Ishikawa (cell line): ENCODE measurements at regions not wholly inside any gene's neighbourhood (a gene's known extent, or its start where the extent isn't known, plus 50 kb on each side); places are given as distances from the start of the nearest gene placed in this dataset.

ENCODE experiments used
- CEBPB ChIP-seq: IDR thresholded peaks from 2 replicates; pipeline ENCODE4 v1.6.1; 2012
- CREB1 ChIP-seq: IDR thresholded peaks from 2 replicates; pipeline ENCODE4 v1.6.1; 2012; ENCODE audit warnings: low read depth
- EGR1 ChIP-seq: IDR thresholded peaks from 2 replicates; pipeline ENCODE4 v1.6.1; 2012
- EP300 ChIP-seq: IDR thresholded peaks from 2 replicates; pipeline ENCODE4 v1.6.1; 2012; ENCODE audit warnings: borderline replicate concordance
- FOXM1 ChIP-seq: IDR thresholded peaks from 2 replicates; pipeline ENCODE4 v1.6.1; 2012; ENCODE audit warnings: low read depth, borderline replicate concordance
- NFIC ChIP-seq: IDR thresholded peaks from 2 replicates; pipeline ENCODE4 v1.6.1; 2012
- RAD21 ChIP-seq: IDR thresholded peaks from 2 replicates; pipeline ENCODE4 v1.6.1; 2012; ENCODE audit warnings: low read depth
- TAF1 ChIP-seq: IDR thresholded peaks from 2 replicates; pipeline ENCODE4 v1.6.1; 2012; ENCODE audit warnings: low read depth, mild to moderate bottlenecking
- TCF12 ChIP-seq: IDR thresholded peaks from 2 replicates; pipeline ENCODE4 v1.6.1; 2012; ENCODE audit warnings: low read depth
- TEAD4 ChIP-seq: IDR thresholded peaks from 2 replicates; pipeline ENCODE4 v1.6.1; 2012
- YY1 ChIP-seq: IDR thresholded peaks from 2 replicates; pipeline ENCODE4 v1.6.1; 2012; ENCODE audit warnings: low read depth
- ZBTB7A ChIP-seq: IDR thresholded peaks from 2 replicates; pipeline ENCODE4 v1.6.1; 2012; ENCODE audit warnings: low read depth
- TF ChIP-seq, protein P1 (sequence below): IDR thresholded peaks from 2 replicates; pipeline ENCODE4 v1.6.1; 2012
- TF ChIP-seq, protein P2 (sequence below): IDR thresholded peaks from 2 replicates; pipeline ENCODE4 v1.6.1; 2012
- TF ChIP-seq, protein P3 (sequence below): IDR thresholded peaks from 2 replicates; pipeline ENCODE4 v1.6.1; 2012; ENCODE audit warnings: low read depth, mild to moderate bottlenecking

DNA sequence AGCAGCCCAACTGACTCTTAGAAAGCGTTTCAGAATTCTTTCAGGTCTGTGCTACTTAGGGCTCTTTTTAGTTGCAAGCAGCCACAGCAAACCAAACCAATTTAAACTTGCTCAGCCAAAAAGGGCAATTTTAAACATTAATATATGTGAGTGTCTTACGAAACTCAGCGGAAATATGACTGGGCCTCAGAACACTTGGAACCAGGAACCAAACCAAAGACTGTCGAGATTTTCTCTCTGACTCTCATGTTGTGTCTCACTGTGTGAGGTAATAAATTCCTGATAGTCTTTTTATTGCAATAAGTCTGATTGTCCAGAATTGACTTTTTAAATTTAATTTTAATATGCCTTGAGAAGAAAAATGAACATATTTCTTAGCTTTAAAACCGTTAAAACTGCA, 122.3 kb downstream of the SYF2 start:
- no peak for TF ChIP-seq CREB1
- no peak for TF ChIP-seq YY1
- TF ChIP-seq, protein P1, sequence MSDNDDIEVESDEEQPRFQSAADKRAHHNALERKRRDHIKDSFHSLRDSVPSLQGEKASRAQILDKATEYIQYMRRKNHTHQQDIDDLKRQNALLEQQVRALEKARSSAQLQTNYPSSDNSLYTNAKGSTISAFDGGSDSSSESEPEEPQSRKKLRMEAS, result no peak
- no peak for TF ChIP-seq EP300

DNA sequence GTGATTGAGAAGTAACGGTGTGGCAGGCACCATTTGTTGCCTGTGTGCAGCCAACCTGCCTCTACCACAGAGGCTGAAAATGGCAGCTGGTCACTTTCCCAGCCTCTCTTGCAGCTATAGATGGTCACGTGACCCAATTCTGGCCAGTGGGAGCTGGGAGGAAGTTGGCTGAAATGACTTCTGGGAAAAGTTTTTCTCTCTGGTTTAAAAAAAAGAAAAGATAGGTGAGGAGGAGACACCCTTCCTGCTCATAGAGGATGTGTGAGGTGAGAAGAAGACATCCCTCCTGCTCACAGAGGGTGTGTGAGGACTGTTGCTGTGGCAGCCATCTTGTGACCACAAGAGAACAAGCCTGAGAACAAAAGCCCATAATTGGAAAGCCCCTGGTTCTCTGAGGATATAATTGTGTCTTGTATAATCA, 122.8 kb downstream of the SYF2 start:
- TF ChIP-seq EP300, result no peak
- no peak for TF ChIP-seq FOXM1
- TF ChIP-seq, protein P2, sequence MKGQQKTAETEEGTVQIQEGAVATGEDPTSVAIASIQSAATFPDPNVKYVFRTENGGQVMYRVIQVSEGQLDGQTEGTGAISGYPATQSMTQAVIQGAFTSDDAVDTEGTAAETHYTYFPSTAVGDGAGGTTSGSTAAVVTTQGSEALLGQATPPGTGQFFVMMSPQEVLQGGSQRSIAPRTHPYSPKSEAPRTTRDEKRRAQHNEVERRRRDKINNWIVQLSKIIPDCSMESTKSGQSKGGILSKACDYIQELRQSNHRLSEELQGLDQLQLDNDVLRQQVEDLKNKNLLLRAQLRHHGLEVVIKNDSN, result peak; percentile 42
- no peak for TF ChIP-seq NFIC

DNA sequence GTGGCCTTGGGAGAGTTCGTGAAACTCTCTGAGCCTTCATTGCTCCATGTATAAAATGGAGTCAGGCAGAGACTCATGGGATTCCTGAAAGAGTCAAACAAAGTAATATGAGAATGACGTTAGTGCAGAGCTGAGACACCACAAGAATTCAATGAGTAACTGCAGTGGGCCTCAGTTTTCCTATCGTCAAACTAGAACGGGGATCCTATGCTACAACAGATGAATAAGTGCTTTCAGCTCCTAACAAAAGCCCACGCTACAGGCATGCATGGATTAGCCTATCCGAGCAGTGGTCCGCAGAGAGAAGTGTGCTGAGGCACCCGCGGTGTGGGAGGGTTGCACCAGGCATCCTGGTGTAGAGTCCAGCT, 124.7 kb downstream of the SYF2 start:
- TF ChIP-seq FOXM1 (no peak), YY1 (no peak), EP300 (no peak)
- TF ChIP-seq, protein P3, sequence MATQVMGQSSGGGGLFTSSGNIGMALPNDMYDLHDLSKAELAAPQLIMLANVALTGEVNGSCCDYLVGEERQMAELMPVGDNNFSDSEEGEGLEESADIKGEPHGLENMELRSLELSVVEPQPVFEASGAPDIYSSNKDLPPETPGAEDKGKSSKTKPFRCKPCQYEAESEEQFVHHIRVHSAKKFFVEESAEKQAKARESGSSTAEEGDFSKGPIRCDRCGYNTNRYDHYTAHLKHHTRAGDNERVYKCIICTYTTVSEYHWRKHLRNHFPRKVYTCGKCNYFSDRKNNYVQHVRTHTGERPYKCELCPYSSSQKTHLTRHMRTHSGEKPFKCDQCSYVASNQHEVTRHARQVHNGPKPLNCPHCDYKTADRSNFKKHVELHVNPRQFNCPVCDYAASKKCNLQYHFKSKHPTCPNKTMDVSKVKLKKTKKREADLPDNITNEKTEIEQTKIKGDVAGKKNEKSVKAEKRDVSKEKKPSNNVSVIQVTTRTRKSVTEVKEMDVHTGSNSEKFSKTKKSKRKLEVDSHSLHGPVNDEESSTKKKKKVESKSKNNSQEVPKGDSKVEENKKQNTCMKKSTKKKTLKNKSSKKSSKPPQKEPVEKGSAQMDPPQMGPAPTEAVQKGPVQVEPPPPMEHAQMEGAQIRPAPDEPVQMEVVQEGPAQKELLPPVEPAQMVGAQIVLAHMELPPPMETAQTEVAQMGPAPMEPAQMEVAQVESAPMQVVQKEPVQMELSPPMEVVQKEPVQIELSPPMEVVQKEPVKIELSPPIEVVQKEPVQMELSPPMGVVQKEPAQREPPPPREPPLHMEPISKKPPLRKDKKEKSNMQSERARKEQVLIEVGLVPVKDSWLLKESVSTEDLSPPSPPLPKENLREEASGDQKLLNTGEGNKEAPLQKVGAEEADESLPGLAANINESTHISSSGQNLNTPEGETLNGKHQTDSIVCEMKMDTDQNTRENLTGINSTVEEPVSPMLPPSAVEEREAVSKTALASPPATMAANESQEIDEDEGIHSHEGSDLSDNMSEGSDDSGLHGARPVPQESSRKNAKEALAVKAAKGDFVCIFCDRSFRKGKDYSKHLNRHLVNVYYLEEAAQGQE, result no peak
- TF ChIP-seq, protein P2, result no peak

DNA sequence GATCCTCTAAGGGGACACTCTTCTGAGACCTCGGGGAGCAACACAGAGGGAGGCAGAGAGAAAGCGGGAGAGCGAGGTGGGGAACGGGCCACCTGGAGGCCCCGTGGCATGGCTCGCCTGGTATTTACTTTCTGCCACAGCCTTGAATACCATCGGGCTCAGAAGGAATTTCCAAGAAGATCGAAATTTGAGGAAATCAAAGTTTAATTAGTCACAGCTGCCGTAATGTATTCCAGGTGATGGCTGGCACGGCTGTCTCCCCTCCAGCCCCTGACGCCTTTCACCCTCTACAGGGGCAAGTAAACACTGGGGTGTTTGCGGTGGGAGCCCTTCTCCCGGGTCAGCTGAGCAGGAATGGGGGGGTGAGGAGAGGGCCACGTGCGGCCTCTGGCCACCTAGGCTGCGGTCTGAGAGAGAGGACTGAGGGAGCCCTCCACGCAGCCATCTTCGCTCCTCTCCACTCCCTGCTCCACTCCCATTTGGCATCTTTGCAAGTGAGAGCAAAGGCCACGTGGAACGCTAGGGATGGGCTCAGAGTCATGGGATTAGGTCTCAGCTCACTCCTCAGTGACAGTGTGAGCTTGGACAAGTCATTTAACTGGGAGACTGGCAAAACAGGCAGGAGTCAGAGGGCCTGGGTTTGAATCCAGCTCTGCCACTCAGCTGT, 125.2 kb downstream of the SYF2 start:
- TF ChIP-seq TCF12 (no peak), TAF1 (no peak), NFIC (no peak), EP300 (no peak), CREB1 (no peak), FOXM1 (no peak), RAD21 (no peak), CEBPB (no peak), EGR1 (no peak), TEAD4 (no peak), YY1 (no peak), ZBTB7A (no peak)
- TF ChIP-seq, protein P1, result no peak
- TF ChIP-seq, protein P3, result no peak
- TF ChIP-seq, protein P2, result no peak

DNA sequence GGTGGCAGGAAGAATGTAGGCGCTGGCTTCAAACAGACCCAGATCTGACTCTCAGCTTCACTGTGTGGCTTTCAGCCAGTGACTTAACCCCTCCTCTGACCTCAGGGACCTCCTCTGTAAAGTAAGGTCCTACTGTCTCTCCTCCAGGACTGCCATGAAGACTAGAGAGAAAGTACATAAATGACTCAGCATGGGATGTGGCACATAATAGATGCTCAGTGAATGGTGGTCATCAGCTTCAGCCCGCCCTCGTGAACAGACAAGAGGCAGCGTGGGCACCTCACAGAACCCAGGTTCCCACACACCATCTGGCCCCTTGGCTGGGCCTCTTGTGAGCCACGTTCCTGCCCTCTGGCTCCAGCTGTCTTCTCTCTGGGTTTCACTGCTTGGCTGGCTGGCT, 126.0 kb downstream of the SYF2 start:
- TF ChIP-seq ZBTB7A (no peak), YY1 (no peak), FOXM1 (no peak), CEBPB (no peak)

DNA sequence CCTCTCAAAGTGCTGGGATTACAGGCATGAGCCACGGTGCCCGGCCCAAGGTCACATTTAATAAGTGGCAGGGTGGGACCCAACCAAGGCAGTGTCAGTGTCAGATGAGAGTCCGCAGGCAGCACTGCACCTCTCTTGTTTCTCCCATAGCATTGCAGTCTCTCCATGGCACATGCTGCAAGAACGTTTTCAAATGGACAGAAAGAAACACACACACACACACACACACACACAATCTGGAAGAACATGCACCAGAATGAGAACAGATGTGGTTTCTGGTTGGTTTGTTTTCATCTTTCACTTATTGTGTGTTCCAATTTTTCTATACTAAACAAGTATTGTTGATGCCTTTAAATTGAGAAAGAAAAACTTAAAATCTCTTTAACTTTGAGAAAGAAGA, 126.5 kb downstream of the SYF2 start:
- TF ChIP-seq TAF1 (no peak), EGR1 (no peak), RAD21 (no peak), ZBTB7A (no peak), NFIC (no peak), CEBPB (no peak), EP300 (no peak), CREB1 (no peak), YY1 (no peak), TEAD4 (no peak), TCF12 (no peak), FOXM1 (no peak)
- TF ChIP-seq, protein P2, result no peak
- TF ChIP-seq, protein P1, result no peak
- TF ChIP-seq, protein P3, result no peak
